Ishikawa (cell line): ENCODE measurements at regions not wholly inside any gene's neighbourhood (a gene's known extent, or its start where the extent isn't known, plus 50 kb on each side); places are given as distances from the start of the nearest gene placed in this dataset.

Experiments used
- CEBPB ChIP-seq: IDR thresholded peaks from 2 replicates; pipeline ENCODE4 v1.6.1; 2012
- CREB1 ChIP-seq: IDR thresholded peaks from 2 replicates; pipeline ENCODE4 v1.6.1; 2012; ENCODE audit warnings: low read depth
- EGR1 ChIP-seq: IDR thresholded peaks from 2 replicates; pipeline ENCODE4 v1.6.1; 2012
- EP300 ChIP-seq: IDR thresholded peaks from 2 replicates; pipeline ENCODE4 v1.6.1; 2012; ENCODE audit warnings: borderline replicate concordance
- FOXM1 ChIP-seq: IDR thresholded peaks from 2 replicates; pipeline ENCODE4 v1.6.1; 2012; ENCODE audit warnings: low read depth, borderline replicate concordance
- NFIC ChIP-seq: IDR thresholded peaks from 2 replicates; pipeline ENCODE4 v1.6.1; 2012
- RAD21 ChIP-seq: IDR thresholded peaks from 2 replicates; pipeline ENCODE4 v1.6.1; 2012; ENCODE audit warnings: low read depth
- TAF1 ChIP-seq: IDR thresholded peaks from 2 replicates; pipeline ENCODE4 v1.6.1; 2012; ENCODE audit warnings: low read depth, mild to moderate bottlenecking
- TCF12 ChIP-seq: IDR thresholded peaks from 2 replicates; pipeline ENCODE4 v1.6.1; 2012; ENCODE audit warnings: low read depth
- TEAD4 ChIP-seq: IDR thresholded peaks from 2 replicates; pipeline ENCODE4 v1.6.1; 2012
- YY1 ChIP-seq: IDR thresholded peaks from 2 replicates; pipeline ENCODE4 v1.6.1; 2012; ENCODE audit warnings: low read depth
- ZBTB7A ChIP-seq: IDR thresholded peaks from 2 replicates; pipeline ENCODE4 v1.6.1; 2012; ENCODE audit warnings: low read depth
- TF ChIP-seq, protein P1 (sequence below): IDR thresholded peaks from 2 replicates; pipeline ENCODE4 v1.6.1; 2012; ENCODE audit warnings: low read depth, mild to moderate bottlenecking
- TF ChIP-seq, protein P2 (sequence below): IDR thresholded peaks from 2 replicates; pipeline ENCODE4 v1.6.1; 2012
- TF ChIP-seq, protein P3 (sequence below): IDR thresholded peaks from 2 replicates; pipeline ENCODE4 v1.6.1; 2012

DNA sequence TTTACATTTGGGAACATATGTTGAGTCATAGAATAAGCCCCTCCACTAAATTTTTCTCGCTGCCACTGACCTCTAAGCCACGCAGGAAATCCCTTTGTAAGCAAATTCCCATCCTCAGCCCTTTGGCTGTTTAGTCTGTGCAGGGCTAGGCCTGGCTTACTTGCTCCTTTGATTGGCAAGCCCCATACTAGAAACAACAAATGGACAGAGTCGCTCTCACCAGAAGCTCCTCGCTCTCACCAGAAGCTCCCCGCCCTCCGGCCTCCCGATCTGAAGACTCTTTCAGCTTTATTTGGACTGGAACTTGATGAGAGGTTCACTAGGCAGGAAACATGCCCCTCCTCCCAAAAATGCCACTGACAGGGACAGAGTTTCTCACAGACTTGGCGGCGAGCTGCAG lies 149.2 kb upstream of the EXOC2 start:
- TF ChIP-seq YY1 (no peak), TAF1 (no peak), TCF12 (no peak), EP300 (no peak), RAD21 (no peak)
- TF ChIP-seq, protein P1, sequence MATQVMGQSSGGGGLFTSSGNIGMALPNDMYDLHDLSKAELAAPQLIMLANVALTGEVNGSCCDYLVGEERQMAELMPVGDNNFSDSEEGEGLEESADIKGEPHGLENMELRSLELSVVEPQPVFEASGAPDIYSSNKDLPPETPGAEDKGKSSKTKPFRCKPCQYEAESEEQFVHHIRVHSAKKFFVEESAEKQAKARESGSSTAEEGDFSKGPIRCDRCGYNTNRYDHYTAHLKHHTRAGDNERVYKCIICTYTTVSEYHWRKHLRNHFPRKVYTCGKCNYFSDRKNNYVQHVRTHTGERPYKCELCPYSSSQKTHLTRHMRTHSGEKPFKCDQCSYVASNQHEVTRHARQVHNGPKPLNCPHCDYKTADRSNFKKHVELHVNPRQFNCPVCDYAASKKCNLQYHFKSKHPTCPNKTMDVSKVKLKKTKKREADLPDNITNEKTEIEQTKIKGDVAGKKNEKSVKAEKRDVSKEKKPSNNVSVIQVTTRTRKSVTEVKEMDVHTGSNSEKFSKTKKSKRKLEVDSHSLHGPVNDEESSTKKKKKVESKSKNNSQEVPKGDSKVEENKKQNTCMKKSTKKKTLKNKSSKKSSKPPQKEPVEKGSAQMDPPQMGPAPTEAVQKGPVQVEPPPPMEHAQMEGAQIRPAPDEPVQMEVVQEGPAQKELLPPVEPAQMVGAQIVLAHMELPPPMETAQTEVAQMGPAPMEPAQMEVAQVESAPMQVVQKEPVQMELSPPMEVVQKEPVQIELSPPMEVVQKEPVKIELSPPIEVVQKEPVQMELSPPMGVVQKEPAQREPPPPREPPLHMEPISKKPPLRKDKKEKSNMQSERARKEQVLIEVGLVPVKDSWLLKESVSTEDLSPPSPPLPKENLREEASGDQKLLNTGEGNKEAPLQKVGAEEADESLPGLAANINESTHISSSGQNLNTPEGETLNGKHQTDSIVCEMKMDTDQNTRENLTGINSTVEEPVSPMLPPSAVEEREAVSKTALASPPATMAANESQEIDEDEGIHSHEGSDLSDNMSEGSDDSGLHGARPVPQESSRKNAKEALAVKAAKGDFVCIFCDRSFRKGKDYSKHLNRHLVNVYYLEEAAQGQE: no peak
- TF ChIP-seq, protein P2, sequence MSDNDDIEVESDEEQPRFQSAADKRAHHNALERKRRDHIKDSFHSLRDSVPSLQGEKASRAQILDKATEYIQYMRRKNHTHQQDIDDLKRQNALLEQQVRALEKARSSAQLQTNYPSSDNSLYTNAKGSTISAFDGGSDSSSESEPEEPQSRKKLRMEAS: no peak

DNA sequence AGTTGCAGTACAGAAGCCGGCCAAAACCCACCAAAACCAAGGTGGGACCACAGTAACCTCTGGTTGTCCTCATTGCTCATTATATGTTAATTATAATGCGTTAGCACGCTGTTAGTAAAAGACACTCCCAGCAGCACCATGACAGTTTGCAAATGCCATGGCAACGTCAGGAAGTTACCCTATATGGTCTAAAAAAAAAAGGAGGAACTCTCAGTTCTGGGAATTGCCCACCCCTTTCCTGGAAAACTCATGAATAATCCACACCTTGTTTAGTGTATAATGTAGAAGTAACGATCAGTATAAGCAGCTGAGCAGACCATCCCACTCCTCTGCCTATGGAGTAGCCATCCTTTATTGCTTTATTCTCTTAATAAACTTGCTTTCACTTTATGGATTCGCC lies 148.6 kb upstream of the EXOC2 start:
- TF ChIP-seq CEBPB: no peak
- no peak for TF ChIP-seq ZBTB7A
- TF ChIP-seq, protein P1: no peak
- TF ChIP-seq TEAD4: no peak
- TF ChIP-seq, protein P3, sequence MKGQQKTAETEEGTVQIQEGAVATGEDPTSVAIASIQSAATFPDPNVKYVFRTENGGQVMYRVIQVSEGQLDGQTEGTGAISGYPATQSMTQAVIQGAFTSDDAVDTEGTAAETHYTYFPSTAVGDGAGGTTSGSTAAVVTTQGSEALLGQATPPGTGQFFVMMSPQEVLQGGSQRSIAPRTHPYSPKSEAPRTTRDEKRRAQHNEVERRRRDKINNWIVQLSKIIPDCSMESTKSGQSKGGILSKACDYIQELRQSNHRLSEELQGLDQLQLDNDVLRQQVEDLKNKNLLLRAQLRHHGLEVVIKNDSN: no peak
- TF ChIP-seq CREB1: no peak
- TF ChIP-seq TCF12: no peak
- TF ChIP-seq TAF1: no peak
- TF ChIP-seq YY1: no peak
- TF ChIP-seq EGR1: no peak
- no peak for TF ChIP-seq FOXM1
- no peak for TF ChIP-seq EP300
- TF ChIP-seq, protein P2: no peak
- TF ChIP-seq NFIC: no peak
- no peak for TF ChIP-seq RAD21

DNA sequence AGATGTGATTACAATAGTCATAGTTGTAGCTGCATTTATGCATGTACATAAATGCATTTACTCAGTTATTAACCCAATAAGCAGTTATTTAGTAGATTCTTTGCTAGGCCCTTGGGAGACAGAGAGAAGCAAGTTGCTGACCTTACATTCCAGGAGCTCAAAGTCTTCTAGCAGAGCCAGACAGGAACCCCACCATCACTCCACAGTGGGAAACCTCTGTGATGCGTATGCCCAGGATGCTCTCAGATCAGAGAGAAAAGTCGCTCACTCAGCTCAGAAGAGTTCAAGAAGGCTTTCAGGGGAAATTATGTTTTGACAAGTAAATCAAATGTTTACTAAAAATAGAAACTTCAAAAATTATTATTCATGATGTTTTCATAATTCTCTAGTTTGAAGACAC lies 146.3 kb upstream of the EXOC2 start:
- no peak for TF ChIP-seq RAD21
- TF ChIP-seq TAF1: no peak

DNA sequence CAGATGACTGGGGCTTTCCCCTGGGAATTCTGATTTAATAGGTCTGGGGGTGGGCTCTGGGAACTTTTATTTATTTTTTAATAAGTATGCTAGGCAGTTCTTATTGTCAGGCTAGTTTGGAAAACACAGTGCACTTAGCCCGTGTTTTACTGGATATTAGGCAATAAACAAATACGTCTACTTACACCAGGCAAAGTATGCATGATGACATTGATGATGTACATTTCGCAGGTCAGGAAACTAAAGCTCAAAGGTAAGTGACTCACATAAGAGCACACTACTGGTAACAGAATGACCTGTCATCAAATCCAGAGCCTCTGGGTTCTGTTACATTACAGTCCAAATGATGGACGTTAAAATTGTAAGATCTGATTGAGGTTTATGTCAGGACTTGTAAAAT lies 144.4 kb upstream of the EXOC2 start:
- TF ChIP-seq EGR1 (no peak), FOXM1 (no peak), TCF12 (no peak), NFIC (no peak), YY1 (no peak), RAD21 (no peak), TEAD4 (no peak)
- TF ChIP-seq, protein P2: no peak

DNA sequence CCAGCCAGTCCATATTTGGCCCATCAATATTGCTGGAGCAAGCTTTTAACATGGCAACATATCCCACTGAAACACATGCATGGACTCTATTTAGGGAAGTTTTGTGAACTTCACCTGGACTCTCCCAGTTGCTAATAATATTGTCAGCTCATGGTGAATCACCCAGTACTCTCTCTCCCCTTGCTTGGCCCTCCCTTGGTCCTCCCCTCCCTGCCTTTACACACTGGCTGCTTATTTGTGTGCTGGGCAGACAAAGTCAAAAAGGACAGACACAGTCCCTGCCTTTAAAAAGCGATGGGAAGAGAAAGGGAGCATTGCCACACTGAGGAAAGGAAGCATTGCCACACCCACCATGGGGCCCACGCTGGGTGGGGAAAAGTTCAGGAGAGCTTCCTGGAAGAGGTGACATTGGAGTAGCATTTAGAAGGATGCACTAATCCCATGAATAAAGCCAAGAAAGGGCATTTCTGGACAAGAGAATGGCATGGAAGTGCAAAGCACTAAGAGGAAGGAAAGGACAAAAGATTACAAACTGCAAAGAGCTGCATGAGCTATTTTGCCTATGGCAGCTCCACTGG lies 143.4 kb upstream of the EXOC2 start:
- TF ChIP-seq TEAD4 (no peak), YY1 (no peak), NFIC (no peak), CREB1 (no peak), TAF1 (no peak), EP300 (no peak), ZBTB7A (no peak), RAD21 (no peak), CEBPB (no peak), EGR1 (no peak), FOXM1 (no peak), TCF12 (no peak)
- TF ChIP-seq, protein P1: no peak
- TF ChIP-seq, protein P3: no peak
- TF ChIP-seq, protein P2: no peak
